ENCODE measurements at regions not wholly inside any gene's neighbourhood (a gene's known extent, or its start where the extent isn't known, plus 50 kb on each side); places are given as distances from the start of the nearest gene placed in this dataset.

DNA sequence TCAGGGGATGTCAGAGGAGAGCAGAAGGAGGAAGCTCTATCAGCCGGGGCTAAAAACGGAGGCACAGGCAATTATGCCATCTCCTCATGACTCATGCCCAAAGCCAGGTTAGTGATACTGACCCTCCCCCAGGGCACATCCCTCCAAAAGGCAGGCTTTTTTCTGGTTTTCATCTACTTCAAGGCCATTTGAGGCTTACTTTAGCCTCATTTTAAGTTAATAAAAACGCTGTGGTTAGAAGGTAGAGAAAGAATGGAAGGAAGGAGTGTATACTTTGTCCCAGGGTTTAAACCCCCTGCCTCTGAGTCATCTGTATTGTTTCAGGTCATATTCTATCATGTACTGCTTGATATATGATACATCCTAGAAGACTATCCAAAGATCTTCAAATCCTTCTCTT is 89.7 kb upstream of the NDP start:
- no peaks in the 10 kb centered on the region for H3K79me1 ChIP-seq (ENCODE audit: low read depth in 1 of 2, low read length in 2 of 2)
- ATAC-seq (ENCODE audit: low read depth) (no peak), DNase-seq (no peak)
- no peaks in the 10 kb centered on the region for H3K9me1 ChIP-seq (ENCODE audit: insufficient read depth, low read length)
- CTCF ChIA-PET = no interaction called here
- H2BK20ac ChIP-seq (ENCODE audit: low read depth, low read length) = no peak overlapping the region
- H3K4me2 ChIP-seq (ENCODE audit: low read depth, low read length) = no peak overlapping the region
- H3K56ac ChIP-seq (ENCODE audit: extremely low read depth, insufficient read depth, low read length) = no peak overlapping the region
- no peak overlapping the region for H2BK5ac ChIP-seq (ENCODE audit: low read depth, low read length, poor library complexity, severe bottlenecking)
- H4K20me1 ChIP-seq (ENCODE audit: insufficient read depth, low read length) = no peaks in the 10 kb centered on the region
- no peak overlapping the region for H2AFZ ChIP-seq (replicated peaks; ENCODE audit: low read length, poor library complexity)
- H3K14ac ChIP-seq (replicated peaks; ENCODE audit: low read depth, low read length) = no peak overlapping the region
- dilution Hi-C loops (cut with HindIII; ENCODE audit: low sequenced_read_pairs, unreplicated experiment) (no loop called here), in situ Hi-C loops (cut with MboI; ENCODE audit: low sequenced_read_pairs) (no loop called here), intact Hi-C loops (cut with micrococcal nuclease) (no loop called here)
- H2AK5ac ChIP-seq (ENCODE audit: low read depth, low read length) = no peak overlapping the region
- no peak overlapping the region for H2BK15ac ChIP-seq (ENCODE audit: low read depth, low read length)
- WGBS, 2 experiments (ENCODE audit: extremely low coverage in 2 of 2, insufficient read length in 1 of 2) = no CpG with 5 or more reads among the region's 3 CpGs
- no peak overlapping the region for H3K27ac ChIP-seq (ENCODE audit: insufficient read depth, low read length)
- H4K5ac ChIP-seq (ENCODE audit: low read depth, low read length) = no peak overlapping the region
- no peak overlapping the region for H4K8ac ChIP-seq (ENCODE audit: low read depth in 2 of 2, low read length in 2 of 2)
- H3K4ac ChIP-seq (ENCODE audit: low read depth, low read length) = no peak overlapping the region
- H3K27me3 ChIP-seq (ENCODE audit: control insufficient read depth, insufficient read depth, low read length) = peaks cover 7% of the 10 kb centered on the region
- no peak overlapping the region for H3K18ac ChIP-seq (ENCODE audit: low read depth, low read length)
- H3K4me1 ChIP-seq (ENCODE audit: control insufficient read depth, insufficient read depth, low read length) = no peaks in the 10 kb centered on the region
- H3K9ac ChIP-seq (ENCODE audit: low read depth, low read length) = no peak overlapping the region
- no peak overlapping the region for H2BK120ac ChIP-seq (ENCODE audit: low read depth, low read length)
- BruUV-seq (replicated peaks) = no TSS peak
- H3K4me3 ChIP-seq (ENCODE audit: insufficient read depth, low read depth, low read length) = no peak overlapping the region
- no peak overlapping the region for H4K91ac ChIP-seq (ENCODE audit: insufficient read depth, low read depth, low read length)
- no peak for TF ChIP-seq NFE2L2 (IDR thresholded peaks at IDR 0.05; ENCODE audit: low read depth, low read length)
- no peak for TF ChIP-seq SMC3 (IDR thresholded peaks at IDR 0.05; ENCODE audit: low read depth, low read length)
- TF ChIP-seq ELK1 (IDR thresholded peaks at IDR 0.05; ENCODE audit: borderline replicate concordance, low read depth, low read length) = no peak
- no peak for TF ChIP-seq MAFK (IDR thresholded peaks at IDR 0.05; ENCODE audit: low read depth, low read length)
- TF ChIP-seq RAD21 (IDR thresholded peaks at IDR 0.05; ENCODE audit: low read length) = no peak
- no peak for TF ChIP-seq FOS (IDR thresholded peaks at IDR 0.05; ENCODE audit: low read depth, low read length)
- TF ChIP-seq POLR2A (IDR thresholded peaks at IDR 0.05; ENCODE audit: low read depth, low read length) = no peak
- no peak for TF ChIP-seq BHLHE40 (IDR thresholded peaks at IDR 0.05; ENCODE audit: low read depth, low read length)
- no peak for TF ChIP-seq RFX5 (IDR thresholded peaks at IDR 0.05; ENCODE audit: low read depth, low read length)
- TF ChIP-seq CHD1 (IDR thresholded peaks at IDR 0.05; ENCODE audit: low read depth, low read length) = no peak
- TF ChIP-seq, protein P1, sequence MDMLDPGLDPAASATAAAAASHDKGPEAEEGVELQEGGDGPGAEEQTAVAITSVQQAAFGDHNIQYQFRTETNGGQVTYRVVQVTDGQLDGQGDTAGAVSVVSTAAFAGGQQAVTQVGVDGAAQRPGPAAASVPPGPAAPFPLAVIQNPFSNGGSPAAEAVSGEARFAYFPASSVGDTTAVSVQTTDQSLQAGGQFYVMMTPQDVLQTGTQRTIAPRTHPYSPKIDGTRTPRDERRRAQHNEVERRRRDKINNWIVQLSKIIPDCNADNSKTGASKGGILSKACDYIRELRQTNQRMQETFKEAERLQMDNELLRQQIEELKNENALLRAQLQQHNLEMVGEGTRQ (IDR thresholded peaks at IDR 0.05; ENCODE audit: low read depth, low read length) = no peak
- TF ChIP-seq CEBPB (IDR thresholded peaks at IDR 0.05; ENCODE audit: low read depth, low read length) = no peak
- TF ChIP-seq RCOR1 (IDR thresholded peaks at IDR 0.05; ENCODE audit: insufficient replicate concordance, low read length) = no peak
- no peak for TF ChIP-seq MXI1 (IDR thresholded peaks at IDR 0.05; ENCODE audit: borderline replicate concordance, low read depth, low read length)
- POLR2A ChIA-PET (ENCODE audit: unreplicated experiment) = no interaction called here
- 0 out of 2 replicates have a peak, but pooled peaks cover 2% of the 10 kb centered on the region for H3K9me3 ChIP-seq (ENCODE audit: control insufficient read depth, insufficient read depth, low read length)
- H3K36me3 ChIP-seq (ENCODE audit: control insufficient read depth, insufficient read depth, low read length) = no peaks in the 10 kb centered on the region
- H3K23ac ChIP-seq (ENCODE audit: low read depth, low read length) = no peak overlapping the region
- no peak overlapping the region for H2AK9ac ChIP-seq (replicated peaks; ENCODE audit: low read depth, low read length, poor library complexity)

Measured in IMR-90 (cell line).